AG04450 (cell line): ENCODE measurements at regions not wholly inside any gene's neighbourhood (a gene's known extent, or its start where the extent isn't known, plus 50 kb on each side); places are given as distances from the start of the nearest gene placed in this dataset.

Experiments
- CTCF ChIA-PET: fragments of 300-600, 350-600 bp; formaldehyde crosslinking; extraction: SDS; loops from one replicate; lab custom pipeline; 2022; ENCODE audit warnings: antibody characterized with exemption, inconsistent platforms; lab: Charles Lee
- POLR2A ChIA-PET: fragments of 350-600 bp; formaldehyde crosslinking; extraction: SDS; loops from one replicate; lab custom pipeline; 2021; ENCODE audit warnings: antibody characterized with exemption, inconsistent platforms; lab: Yijun Ruan, JAX
- DNase-seq: peaks from one replicate; pipeline ENCODE4 v3.0.0-alpha.2; 2011; ENCODE audit warnings: low read depth, low spot score
- H3K27ac ChIP-seq: one replicate; pipeline ENCODE4 v1.5.1; 2012; ENCODE audit warnings: low read depth, low read length, control low read depth
- H3K27me3 ChIP-seq: one replicate; pipeline ENCODE4 v1.6.0; 2012; ENCODE audit warnings: low read length; ENCODE audit not compliant: control insufficient read depth, insufficient read depth
- H3K4me3 ChIP-seq: 2 replicates; pipeline ENCODE4 v1.5.1; 2011; ENCODE audit warnings: mild to moderate bottlenecking, low read depth, low read length, control low read depth
- H3K9me3 ChIP-seq: 2 replicates; pipeline ENCODE4 v1.5.1; 2012; ENCODE audit warnings: low read length; ENCODE audit not compliant: control insufficient read depth, insufficient read depth
- TF ChIP-seq, protein P1 (sequence below): IDR thresholded peaks from 2 replicates; pipeline ENCODE4 v1.5.1; 2011; ENCODE audit warnings: low read depth, low read length, control low read depth, inconsistent platforms

DNA sequence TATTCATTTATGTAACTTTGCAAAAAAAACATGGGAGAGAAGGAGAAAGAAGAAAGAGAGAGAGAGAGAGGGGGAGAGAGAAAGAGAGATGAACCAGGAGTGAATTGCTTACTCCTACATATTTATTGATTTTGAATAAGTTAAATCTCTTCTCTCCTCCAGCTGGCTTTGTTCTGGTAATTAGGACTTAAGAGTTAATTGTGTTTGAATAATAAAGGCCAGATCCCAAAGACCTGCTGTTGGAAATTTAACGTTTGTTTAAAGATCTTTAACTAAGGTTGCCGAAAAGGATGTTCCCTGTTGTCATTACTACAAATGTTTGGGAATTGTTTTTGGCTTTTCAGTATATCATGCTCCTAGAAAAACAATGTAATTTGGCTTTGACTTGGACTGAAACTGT, 473.0 kb downstream of the TUSC1 start:
- Histone ChIP-seq H3K4me3 (no peak overlapping the region), H3K27me3 (no peaks in the 10 kb centered on the region), H3K9me3 (peaks cover 4% of the 10 kb centered on the region; the same call in 1 of the 2 replicates), H3K27ac (no peak overlapping the region)
- TF ChIP-seq, protein P1, sequence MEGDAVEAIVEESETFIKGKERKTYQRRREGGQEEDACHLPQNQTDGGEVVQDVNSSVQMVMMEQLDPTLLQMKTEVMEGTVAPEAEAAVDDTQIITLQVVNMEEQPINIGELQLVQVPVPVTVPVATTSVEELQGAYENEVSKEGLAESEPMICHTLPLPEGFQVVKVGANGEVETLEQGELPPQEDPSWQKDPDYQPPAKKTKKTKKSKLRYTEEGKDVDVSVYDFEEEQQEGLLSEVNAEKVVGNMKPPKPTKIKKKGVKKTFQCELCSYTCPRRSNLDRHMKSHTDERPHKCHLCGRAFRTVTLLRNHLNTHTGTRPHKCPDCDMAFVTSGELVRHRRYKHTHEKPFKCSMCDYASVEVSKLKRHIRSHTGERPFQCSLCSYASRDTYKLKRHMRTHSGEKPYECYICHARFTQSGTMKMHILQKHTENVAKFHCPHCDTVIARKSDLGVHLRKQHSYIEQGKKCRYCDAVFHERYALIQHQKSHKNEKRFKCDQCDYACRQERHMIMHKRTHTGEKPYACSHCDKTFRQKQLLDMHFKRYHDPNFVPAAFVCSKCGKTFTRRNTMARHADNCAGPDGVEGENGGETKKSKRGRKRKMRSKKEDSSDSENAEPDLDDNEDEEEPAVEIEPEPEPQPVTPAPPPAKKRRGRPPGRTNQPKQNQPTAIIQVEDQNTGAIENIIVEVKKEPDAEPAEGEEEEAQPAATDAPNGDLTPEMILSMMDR = no peak
- no peak for DNase-seq
- ChIA-PET CTCF (no interaction called here), POLR2A (no interaction called here)

DNA sequence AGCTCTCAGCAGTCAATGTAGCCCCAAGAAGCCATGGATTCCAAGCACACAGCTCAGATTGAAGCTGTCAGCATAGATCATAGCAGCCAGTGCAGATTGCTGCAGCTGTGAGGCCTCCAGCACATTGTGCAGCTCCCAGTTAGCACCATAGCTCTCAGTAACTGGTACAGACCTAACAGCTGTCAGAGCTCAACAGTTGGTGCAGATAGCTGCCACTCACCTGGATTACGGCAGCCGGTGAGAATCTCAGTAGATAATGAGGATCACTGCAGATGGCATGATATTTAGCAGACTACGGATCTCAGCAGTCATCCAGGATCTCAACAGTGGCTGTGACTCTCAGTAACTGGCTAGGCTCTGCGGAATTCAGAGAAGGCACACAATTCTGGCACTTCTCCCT, 500.4 kb downstream of the TUSC1 start:
- POLR2A ChIA-PET = no interaction called here
- TF ChIP-seq, protein P1 = no peak
- CTCF ChIA-PET = no interaction called here
- no peaks in the 10 kb centered on the region for H3K27me3 ChIP-seq
- no peak overlapping the region for H3K4me3 ChIP-seq
- peaks cover 5% of the 10 kb centered on the region; the same call in 1 of the 2 replicates for H3K9me3 ChIP-seq
- DNase-seq = no peak
- H3K27ac ChIP-seq = no peak overlapping the region

DNA sequence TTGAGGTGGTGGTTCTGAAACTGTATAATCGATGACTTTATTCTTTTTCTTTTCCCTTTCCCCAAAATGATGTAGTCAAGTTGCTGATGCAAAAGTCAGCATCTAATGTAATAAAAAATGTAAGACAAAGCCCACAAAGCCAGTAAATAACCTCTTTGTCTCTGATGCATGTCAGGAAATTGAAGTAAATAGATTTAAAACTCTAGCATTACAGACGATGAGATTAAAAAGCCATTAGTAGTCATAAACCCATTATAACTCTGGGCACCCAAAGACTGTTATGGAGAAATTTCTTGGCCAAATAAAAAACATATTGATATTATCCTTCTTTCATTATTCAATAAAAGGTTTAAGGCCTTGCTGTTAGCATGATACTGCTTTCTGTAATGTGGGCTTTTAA, 548.7 kb downstream of the TUSC1 start:
- no peak for DNase-seq
- ChIA-PET POLR2A (no interaction called here), CTCF (no interaction called here)
- Histone ChIP-seq H3K9me3 (peaks cover 13% of the 10 kb centered on the region), H3K27ac (no peak overlapping the region), H3K27me3 (no peaks in the 10 kb centered on the region), H3K4me3 (no peak overlapping the region)
- TF ChIP-seq, protein P1 = no peak

DNA sequence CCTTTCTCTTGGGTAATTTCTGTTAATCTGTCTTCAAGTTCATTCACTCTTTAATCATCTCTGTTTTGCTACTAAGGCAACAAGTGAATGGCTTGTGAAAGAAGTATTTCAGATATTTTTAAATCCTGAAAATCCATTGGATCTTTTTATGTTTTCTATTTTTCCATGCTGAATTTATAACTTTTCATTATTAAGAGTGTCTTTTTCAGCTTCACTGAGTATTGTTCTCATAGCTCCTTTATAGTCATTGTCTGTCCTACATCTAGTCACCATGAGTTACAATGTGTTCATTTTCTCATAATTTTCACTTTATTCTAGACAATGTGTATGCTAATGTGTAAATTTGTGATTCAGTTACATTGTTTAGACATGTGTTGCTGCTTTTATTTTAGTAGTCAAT, 556.4 kb downstream of the TUSC1 start:
- H3K4me3 ChIP-seq = no peak overlapping the region
- no peak overlapping the region for H3K27ac ChIP-seq
- no peak for DNase-seq
- TF ChIP-seq, protein P1 = no peak
- ChIA-PET CTCF (no interaction called here), POLR2A (no interaction called here)
- no peaks in the 10 kb centered on the region for H3K27me3 ChIP-seq
- peaks cover 6% of the 10 kb centered on the region; the same call in 1 of the 2 replicates for H3K9me3 ChIP-seq

DNA sequence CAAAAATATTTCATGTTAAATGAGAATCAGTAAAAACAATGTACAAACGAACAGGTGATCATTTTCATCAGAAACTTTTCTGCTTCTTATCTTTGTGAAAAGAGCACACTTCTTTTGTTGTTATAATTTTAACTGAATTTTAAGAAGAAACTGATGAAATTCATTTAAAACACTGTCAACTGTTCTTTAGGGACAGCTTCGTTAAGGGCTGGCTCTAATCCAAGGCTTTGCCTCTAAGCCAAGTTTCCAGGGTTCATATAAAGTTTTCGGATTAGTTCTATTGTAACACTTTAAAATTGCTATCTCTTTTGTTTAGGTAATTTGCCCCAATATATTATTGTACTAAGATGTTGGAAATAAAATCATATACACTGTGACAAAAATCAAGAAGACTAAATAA, 559.2 kb downstream of the TUSC1 start:
- Histone ChIP-seq H3K27me3 (no peaks in the 10 kb centered on the region), H3K27ac (no peak overlapping the region), H3K9me3 (peaks cover 3% of the 10 kb centered on the region; the same call in 1 of the 2 replicates), H3K4me3 (no peak overlapping the region)
- ChIA-PET CTCF (no interaction called here), POLR2A (no interaction called here)
- no peak for DNase-seq
- TF ChIP-seq, protein P1 = no peak
